ENCODE measurements at regions not wholly inside any gene's neighbourhood (a gene's known extent, or its start where the extent isn't known, plus 50 kb on each side); places are given as distances from the start of the nearest gene placed in this dataset.
A peak's percentile ranks its signal among the peaks of the same experiment; 100 is the strongest.

DNA sequence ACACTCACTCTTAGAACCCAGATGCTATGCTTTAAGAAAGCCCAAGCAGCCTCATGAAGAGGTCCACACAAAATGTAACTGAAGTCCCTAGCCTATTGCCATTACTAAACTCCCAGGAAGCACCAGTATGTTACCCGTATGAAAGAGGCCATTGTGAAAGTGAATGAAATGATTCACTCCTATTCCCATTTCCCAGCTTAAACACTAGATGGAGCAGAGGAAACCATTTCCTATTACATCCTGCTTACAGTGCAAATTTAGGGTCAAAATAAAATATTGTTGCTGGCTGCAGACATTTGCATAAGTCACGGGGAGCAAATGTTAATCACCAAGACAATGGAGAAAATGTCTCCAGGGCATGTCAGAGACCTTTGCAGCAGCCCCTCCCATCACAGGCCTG, 989.7 kb upstream of the CRIM1 start:
- Mint-ChIP-seq H3K36me3 (no peaks in the 10 kb centered on the region), H3K27me3 (no peaks in the 10 kb centered on the region), H3K9me3 (no peaks in the 10 kb centered on the region), H3K4me3 (no peak overlapping the region), H3K27ac (no peak overlapping the region), H3K4me1 (ENCODE audit: unreplicated experiment) (no peaks in the 10 kb centered on the region)
- no peak for TF ChIP-seq CTCF (conservative IDR thresholded peaks at IDR 0.05)
- no peak for DNase-seq (ENCODE audit: extremely low spot score, unreplicated experiment)

DNA sequence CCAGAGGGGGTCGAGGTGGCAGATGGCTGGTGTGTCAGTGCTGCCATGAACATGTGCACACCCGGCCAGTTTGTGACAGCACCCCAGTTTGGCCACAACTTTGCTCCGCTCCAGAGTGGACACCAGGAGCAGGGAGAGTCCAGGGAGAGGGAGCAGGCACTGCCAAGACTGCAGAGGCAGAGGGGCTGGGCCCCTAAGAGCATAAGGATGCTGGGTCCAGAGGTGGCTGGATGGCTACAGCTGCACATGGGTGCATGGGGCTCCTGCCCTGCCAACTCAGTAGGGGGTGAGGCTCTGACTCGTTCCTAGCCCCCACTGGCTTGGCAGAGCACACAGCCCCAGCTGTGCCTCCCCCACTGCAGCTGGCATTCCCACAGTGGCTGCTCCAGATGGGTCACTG, 999.2 kb upstream of the CRIM1 start:
- Mint-ChIP-seq H3K4me3 (no peak overlapping the region), H3K27me3 (no peaks in the 10 kb centered on the region), H3K4me1 (ENCODE audit: unreplicated experiment) (no peaks in the 10 kb centered on the region), H3K27ac (no peak overlapping the region), H3K36me3 (no peaks in the 10 kb centered on the region), H3K9me3 (no peaks in the 10 kb centered on the region)
- no peak for DNase-seq (ENCODE audit: extremely low spot score, unreplicated experiment)
- TF ChIP-seq CTCF (conservative IDR thresholded peaks at IDR 0.05): no peak

- H3K27me3 Mint-ChIP-seq: no peaks in the 10 kb centered on the region
- DNase-seq (ENCODE audit: extremely low spot score, unreplicated experiment): no peak
- H3K9me3 Mint-ChIP-seq: no peaks in the 10 kb centered on the region
- no peak overlapping the region for H3K4me3 Mint-ChIP-seq
- H3K27ac Mint-ChIP-seq: no peak overlapping the region
- no peaks in the 10 kb centered on the region for H3K4me1 Mint-ChIP-seq (ENCODE audit: unreplicated experiment)
- H3K36me3 Mint-ChIP-seq: no peaks in the 10 kb centered on the region
- no peak for TF ChIP-seq CTCF (conservative IDR thresholded peaks at IDR 0.05)
Observed at GRCh38 chr2:35355056-35355455, 1000.5 kb upstream of the CRIM1 start.

DNA sequence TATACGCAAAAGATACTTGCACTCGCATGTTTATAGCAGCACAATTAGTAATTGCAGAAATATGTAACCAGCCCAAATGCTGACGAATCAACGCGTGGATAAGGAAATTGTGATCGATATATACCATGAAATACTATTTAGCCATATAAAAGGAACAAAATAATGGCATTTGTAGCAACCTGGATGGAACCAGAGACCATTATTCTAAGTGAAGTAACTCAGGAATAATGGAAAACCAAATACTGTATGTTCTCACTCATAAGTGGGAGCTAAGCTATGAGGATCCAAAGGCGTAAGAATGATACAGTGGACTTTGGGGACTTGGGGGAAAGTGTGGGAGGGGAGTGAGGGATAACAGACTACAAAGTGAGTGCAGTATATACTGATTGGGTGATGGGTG, 1008.0 kb upstream of the CRIM1 start:
- H3K4me3 Mint-ChIP-seq: no peak overlapping the region
- H3K27me3 Mint-ChIP-seq: no peaks in the 10 kb centered on the region
- no peaks in the 10 kb centered on the region for H3K36me3 Mint-ChIP-seq
- no peak for TF ChIP-seq CTCF (conservative IDR thresholded peaks at IDR 0.05)
- H3K9me3 Mint-ChIP-seq: no peaks in the 10 kb centered on the region
- no peak for DNase-seq (ENCODE audit: extremely low spot score, unreplicated experiment)
- H3K27ac Mint-ChIP-seq: no peak overlapping the region
- no peaks in the 10 kb centered on the region for H3K4me1 Mint-ChIP-seq (ENCODE audit: unreplicated experiment)

- H3K9me3 Mint-ChIP-seq: no peaks in the 10 kb centered on the region
- H3K27ac Mint-ChIP-seq: no peak overlapping the region
- H3K36me3 Mint-ChIP-seq: no peaks in the 10 kb centered on the region
- TF ChIP-seq CTCF (conservative IDR thresholded peaks at IDR 0.05): peak; percentile 67
- H3K27me3 Mint-ChIP-seq: no peaks in the 10 kb centered on the region
- no peak overlapping the region for H3K4me3 Mint-ChIP-seq
- H3K4me1 Mint-ChIP-seq (ENCODE audit: unreplicated experiment): no peaks in the 10 kb centered on the region
- no peak for DNase-seq (ENCODE audit: extremely low spot score, unreplicated experiment)
Observed at GRCh38 chr2:35343135-35343534, 1012.4 kb upstream of the CRIM1 start.

DNA sequence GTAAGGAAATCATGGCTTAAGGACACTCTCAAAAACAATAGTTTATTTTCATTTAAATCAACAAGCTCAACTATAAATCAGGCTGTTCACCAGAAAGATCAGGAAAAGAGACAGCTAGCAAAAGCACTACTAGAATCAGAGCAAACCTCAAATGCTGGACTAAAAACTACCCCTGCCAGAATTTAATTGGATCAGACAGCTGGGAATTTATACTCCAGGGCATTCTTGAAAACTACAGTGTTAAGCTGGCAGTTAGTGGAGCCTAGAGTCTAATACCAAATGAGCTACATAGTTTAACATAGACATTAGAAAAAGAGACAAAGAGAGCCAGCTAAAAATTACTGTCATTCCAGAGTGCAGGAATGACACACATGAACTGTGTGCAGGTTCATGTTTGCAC, 1016.4 kb upstream of the CRIM1 start:
- DNase-seq (ENCODE audit: extremely low spot score, unreplicated experiment): no peak
- H3K27me3 Mint-ChIP-seq: no peaks in the 10 kb centered on the region
- H3K4me1 Mint-ChIP-seq (ENCODE audit: unreplicated experiment): no peaks in the 10 kb centered on the region
- H3K36me3 Mint-ChIP-seq: no peaks in the 10 kb centered on the region
- no peak for TF ChIP-seq CTCF (conservative IDR thresholded peaks at IDR 0.05)
- no peak overlapping the region for H3K4me3 Mint-ChIP-seq
- H3K27ac Mint-ChIP-seq: no peak overlapping the region
- H3K9me3 Mint-ChIP-seq: no peaks in the 10 kb centered on the region
